C4-2B (cell line): ENCODE measurements at regions not wholly inside any gene's neighbourhood (a gene's known extent, or its start where the extent isn't known, plus 50 kb on each side); places are given as distances from the start of the nearest gene placed in this dataset.

Source experiments
- CTCF ChIP-seq: fragments of 450-650 bp; conservative IDR thresholded peaks from 2 replicates; pipeline ENCODE4 v1.5.1; 2017; ENCODE audit warnings: mild to moderate bottlenecking
- ZFX ChIP-seq: fragments of 450-650 bp; IDR thresholded peaks from 2 replicates; pipeline ENCODE4 v1.6.1; 2017

DNA sequence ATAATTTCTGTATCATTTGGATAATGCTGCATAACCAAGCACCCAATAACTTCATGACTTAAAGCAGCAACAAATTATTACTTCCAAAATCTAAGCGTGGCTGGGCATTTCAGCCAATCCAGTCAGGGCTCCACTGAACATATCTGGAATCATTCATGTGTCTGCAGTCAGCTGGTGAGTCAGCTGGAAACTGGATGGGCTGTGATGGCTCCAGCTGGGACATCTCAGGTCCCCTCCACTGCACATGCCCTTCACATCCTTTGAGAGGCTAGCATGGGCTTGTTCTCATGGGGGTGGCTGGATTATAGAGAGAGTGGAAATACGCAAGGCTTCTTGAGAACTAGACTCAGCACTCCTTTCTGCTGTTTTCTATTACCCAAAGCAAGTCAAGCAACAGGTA lies 961.9 kb downstream of the DIAPH3 start:
- TF ChIP-seq CTCF (no peak), ZFX (no peak)
